Parathyroid adenoma (tissue), 2 donors: ENCODE measurements at regions not wholly inside any gene's neighbourhood (a gene's known extent, or its start where the extent isn't known, plus 50 kb on each side); places are given as distances from the start of the nearest gene placed in this dataset.
"Not testable (repeated sequence)": the region's sequence is repeated elsewhere in the genome, so short reads cannot be mapped to it uniquely, and the experiment has no call there.

Source experiments
- H2AFZ ChIP-seq: fragments of 300-600 bp; sonication (generic); one replicate; pipeline ENCODE4 v1.7.0; 2017; ENCODE audit warnings: antibody characterized with exemption, mild to moderate bottlenecking
- H3K27ac ChIP-seq: fragments of 300-600 bp; sonication (generic); one replicate; pipeline ENCODE4 v1.7.0; 2017
- H3K27me3 ChIP-seq: fragments of 300-600 bp; sonication (generic); one replicate; pipeline ENCODE4 v1.7.0; 2017; ENCODE audit warnings: low read length; ENCODE audit not compliant: control insufficient read depth, insufficient read depth
- H3K36me3 ChIP-seq: fragments of 300-600 bp; sonication (generic); one replicate; pipeline ENCODE4 v1.7.0; 2017; ENCODE audit warnings: low read length; ENCODE audit not compliant: control insufficient read depth, insufficient read depth
- H3K4me1 ChIP-seq: fragments of 300-600 bp; sonication (generic); one replicate; pipeline ENCODE4 v1.7.0; 2017; ENCODE audit warnings: control low read depth
- H3K4me2 ChIP-seq: fragments of 300-600 bp; sonication (generic); one replicate; pipeline ENCODE4 v1.7.0; 2017; ENCODE audit warnings: low read length
- H3K4me3 ChIP-seq: fragments of 300-600 bp; sonication (generic); one replicate; pipeline ENCODE4 v1.7.0; 2017; ENCODE audit warnings: low read depth, low read length
- H3K79me2 ChIP-seq: fragments of 300-600 bp; sonication (generic); one replicate; pipeline ENCODE4 v1.7.0; 2017; ENCODE audit warnings: control low read depth
- H3K9ac ChIP-seq: fragments of 300-600 bp; sonication (generic); one replicate; pipeline ENCODE4 v1.7.0; 2017; ENCODE audit warnings: mild to moderate bottlenecking
- H3K9me3 ChIP-seq: fragments of 300-600 bp; sonication (generic); one replicate; pipeline ENCODE4 v1.7.0; 2017; ENCODE audit warnings: low read length; ENCODE audit not compliant: control insufficient read depth
- CTCF ChIP-seq: fragments of 300-600 bp; sonication (generic); IDR thresholded peaks from one replicate; pipeline ENCODE4 v1.7.0; 2017; ENCODE audit warnings: antibody characterized with exemption, mild to moderate bottlenecking
- donor health status: primary hyperparathyroidism.

- H3K27me3 ChIP-seq, H3K4me1 ChIP-seq, H2AFZ ChIP-seq, H3K4me2 ChIP-seq, H3K9ac ChIP-seq, H3K4me3 ChIP-seq, H3K9me3 ChIP-seq, H3K36me3 ChIP-seq, H3K79me2 ChIP-seq, H3K27ac ChIP-seq: not testable (repeated sequence)
Measured at GRCh38 chr12:9543341-9543740, 64.4 kb downstream of the KLRB1 start.

- not testable (repeated sequence) for H3K27ac ChIP-seq, H3K4me3 ChIP-seq, H3K9ac ChIP-seq, H3K79me2 ChIP-seq, H3K9me3 ChIP-seq, H3K4me1 ChIP-seq, H3K27me3 ChIP-seq, H3K4me2 ChIP-seq, H3K36me3 ChIP-seq, H2AFZ ChIP-seq
Measured at GRCh38 chr12:9542827-9543226, 64.9 kb downstream of the KLRB1 start.

GRCh38 chr12:9515925-9516324 lies 91.8 kb downstream of the KLRB1 start:
- not testable (repeated sequence) for H3K9me3 ChIP-seq, H2AFZ ChIP-seq, H3K36me3 ChIP-seq, H3K79me2 ChIP-seq, H3K27me3 ChIP-seq, H3K27ac ChIP-seq, H3K9ac ChIP-seq, H3K4me1 ChIP-seq, H3K4me3 ChIP-seq, H3K4me2 ChIP-seq

- H3K36me3 ChIP-seq, H3K4me2 ChIP-seq, H3K4me1 ChIP-seq, H3K79me2 ChIP-seq, H2AFZ ChIP-seq, H3K27me3 ChIP-seq, H3K27ac ChIP-seq, H3K9ac ChIP-seq, H3K4me3 ChIP-seq, H3K9me3 ChIP-seq: not testable (repeated sequence)
Measured at GRCh38 chr12:9512695-9513094, 95.0 kb downstream of the KLRB1 start.

- H3K36me3 ChIP-seq, H3K4me1 ChIP-seq, H3K27me3 ChIP-seq, H3K9ac ChIP-seq, H3K4me2 ChIP-seq, H3K79me2 ChIP-seq, H3K27ac ChIP-seq, H2AFZ ChIP-seq, H3K9me3 ChIP-seq, H3K4me3 ChIP-seq: not testable (repeated sequence)
Measured at GRCh38 chr12:9510392-9511011, 97.2 kb downstream of the KLRB1 start.

GRCh38 chr12:9509464-9510161 lies 98.1 kb downstream of the KLRB1 start:
- H2AFZ ChIP-seq, result no peak overlapping the region
- no peak overlapping the region for H3K4me3 ChIP-seq
- H3K4me2 ChIP-seq, result no peak overlapping the region
- H3K27ac ChIP-seq, result no peak overlapping the region
- no peaks in the 10 kb centered on the region for H3K79me2 ChIP-seq
- no peaks in the 10 kb centered on the region for H3K9me3 ChIP-seq
- no peak for TF ChIP-seq CTCF
- no peak overlapping the region for H3K9ac ChIP-seq
- H3K4me1 ChIP-seq, result no peaks in the 10 kb centered on the region
- no peaks in the 10 kb centered on the region for H3K36me3 ChIP-seq
- H3K27me3 ChIP-seq, result no peaks in the 10 kb centered on the region

GRCh38 chr12:9506746-9507145 lies 101.0 kb downstream of the KLRB1 start:
- Histone ChIP-seq H3K36me3 (no peaks in the 10 kb centered on the region), H3K27ac (no peak overlapping the region), H3K4me3 (no peak overlapping the region), H3K9me3 (no peaks in the 10 kb centered on the region), H3K4me2 (no peak overlapping the region), H3K27me3 (no peaks in the 10 kb centered on the region), H2AFZ (no peak overlapping the region), H3K9ac (no peak overlapping the region), H3K4me1 (no peaks in the 10 kb centered on the region), H3K79me2 (no peaks in the 10 kb centered on the region)
- TF ChIP-seq CTCF, result no peak

- H3K9ac ChIP-seq, H3K4me3 ChIP-seq, H3K79me2 ChIP-seq, H3K9me3 ChIP-seq, H3K36me3 ChIP-seq, H3K4me1 ChIP-seq, H3K27ac ChIP-seq, H2AFZ ChIP-seq, H3K27me3 ChIP-seq, H3K4me2 ChIP-seq: not testable (repeated sequence)
Measured at GRCh38 chr12:9503384-9503783, 104.3 kb downstream of the KLRB1 start.

GRCh38 chr12:9502845-9503244 lies 104.9 kb downstream of the KLRB1 start:
- not testable (repeated sequence) for H3K36me3 ChIP-seq, H3K79me2 ChIP-seq, H2AFZ ChIP-seq, H3K27me3 ChIP-seq, H3K9ac ChIP-seq, H3K4me1 ChIP-seq, H3K9me3 ChIP-seq, H3K27ac ChIP-seq, H3K4me3 ChIP-seq, H3K4me2 ChIP-seq
